GM19324 (cell line): ENCODE measurements at regions not wholly inside any gene's neighbourhood (a gene's known extent, or its start where the extent isn't known, plus 50 kb on each side); places are given as distances from the start of the nearest gene placed in this dataset.
"Not testable (repeated sequence)": the region's sequence is repeated elsewhere in the genome, so short reads cannot be mapped to it uniquely, and the experiment has no call there.

Source experiments
- ATAC-seq: cut with Tn5 transposase; IDR thresholded peaks from one replicate; pipeline ENCODE4 v1.9.1; 2021; ENCODE audit warnings: mild to moderate bottlenecking, moderate library complexity; ENCODE audit not compliant: unreplicated experiment, low FRiP score

- ATAC-seq, result no peak
Observed at GRCh38 chr16:5770118-5770517, 672.5 kb upstream of the EEF2KMT start.

DNA sequence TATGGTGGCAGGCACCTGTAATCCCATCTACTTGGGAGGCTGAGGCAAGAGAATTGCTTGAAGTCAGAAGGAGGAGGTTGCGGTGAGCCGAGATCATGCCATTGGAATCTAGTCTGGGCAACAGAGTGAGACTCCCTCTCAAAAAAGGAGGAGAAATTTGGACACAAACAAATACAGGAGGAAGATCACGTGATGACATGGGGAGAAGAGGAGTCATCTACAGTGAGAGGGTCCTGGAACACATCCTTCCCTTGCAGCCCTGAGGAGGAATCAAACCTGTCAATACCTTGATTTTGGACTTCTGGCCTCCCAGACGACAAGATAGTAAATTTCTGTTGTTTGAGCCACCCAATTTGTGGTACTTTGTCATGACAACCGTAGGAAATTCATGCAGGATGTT lies 671.9 kb upstream of the EEF2KMT start:
- ATAC-seq, result no peak

DNA sequence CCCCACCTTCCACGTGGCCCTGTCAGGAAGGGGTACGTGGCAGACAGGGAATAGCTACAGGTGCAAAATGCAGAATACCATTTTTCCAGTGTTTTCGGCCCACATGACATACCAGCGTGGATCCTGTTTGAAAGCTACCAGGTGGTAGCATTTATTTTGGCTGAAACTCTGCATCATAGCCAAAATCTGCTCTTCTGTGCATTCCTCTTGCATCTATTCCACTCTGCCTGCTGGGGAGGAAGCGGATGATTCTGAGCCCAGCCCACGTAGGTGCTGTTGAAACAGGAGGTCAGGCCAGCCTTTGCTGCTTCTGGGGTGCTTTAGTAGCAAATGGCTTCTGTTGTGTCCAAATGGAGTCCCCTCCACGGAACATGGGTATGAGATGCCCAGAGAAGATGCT lies 670.9 kb upstream of the EEF2KMT start:
- ATAC-seq, result no peak

DNA sequence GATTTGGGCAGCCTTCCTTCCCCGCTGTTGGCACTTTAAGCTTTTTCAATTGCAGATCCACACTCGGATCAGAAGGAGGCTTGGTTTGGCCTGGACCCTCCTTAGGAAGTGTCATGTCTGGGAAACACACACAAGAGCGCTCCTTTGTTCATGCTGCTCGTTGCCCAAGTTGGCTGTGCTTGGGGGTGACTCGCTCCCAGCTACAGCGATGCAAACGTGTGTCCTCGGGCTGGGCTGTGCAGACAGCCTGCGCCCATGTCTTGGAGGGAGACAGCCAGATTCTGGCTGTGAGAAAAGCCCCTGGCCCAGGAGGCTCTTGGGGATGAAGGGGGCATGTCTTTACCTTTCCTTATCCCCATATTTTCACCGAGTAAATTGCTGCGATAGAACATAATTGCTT lies 665.6 kb upstream of the EEF2KMT start:
- no peak for ATAC-seq

DNA sequence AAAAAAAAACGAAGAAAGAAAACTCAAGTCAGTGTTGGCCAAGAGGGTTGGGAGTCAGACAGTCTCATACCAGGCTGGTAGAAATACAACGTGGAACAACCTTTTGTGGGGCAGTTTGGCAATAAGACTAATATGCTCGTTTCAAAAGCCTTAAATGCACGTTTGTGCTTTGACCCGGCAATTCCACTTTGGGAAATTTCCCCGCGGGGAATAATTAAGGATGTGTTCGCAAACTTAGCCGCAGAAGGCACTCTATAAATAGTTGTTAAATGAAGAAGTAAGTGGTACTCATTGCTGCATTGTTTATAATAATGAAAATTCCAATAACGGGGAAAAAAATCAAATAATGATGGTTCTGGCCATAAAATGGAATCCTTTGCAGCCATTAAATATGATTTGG lies 664.8 kb upstream of the EEF2KMT start:
- no peak for ATAC-seq

GRCh38 chr16:5761592-5761991 lies 664.0 kb upstream of the EEF2KMT start:
- no peak for ATAC-seq

DNA sequence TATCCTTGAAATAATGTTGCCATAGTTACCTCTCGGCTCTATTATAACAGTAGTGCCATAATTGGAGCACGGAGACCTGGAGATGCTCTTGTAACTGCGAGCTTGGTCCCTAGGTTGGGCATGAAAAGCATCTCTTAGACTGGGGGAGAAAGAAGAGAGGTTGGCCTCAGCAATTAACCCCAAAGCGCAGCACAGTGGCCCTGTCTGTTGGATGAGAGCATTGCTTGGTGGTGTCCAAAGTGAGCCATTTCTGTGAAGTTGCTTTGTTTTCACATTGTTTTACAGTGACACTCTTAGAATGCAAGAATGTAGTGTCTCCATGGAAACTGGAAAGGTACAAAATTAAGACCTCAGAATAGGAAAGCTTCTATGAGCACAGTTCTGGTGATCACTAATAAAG lies 660.7 kb upstream of the EEF2KMT start:
- ATAC-seq, result no peak

- ATAC-seq, result no peak
Observed at GRCh38 chr16:5756969-5757368, 659.4 kb upstream of the EEF2KMT start.

DNA sequence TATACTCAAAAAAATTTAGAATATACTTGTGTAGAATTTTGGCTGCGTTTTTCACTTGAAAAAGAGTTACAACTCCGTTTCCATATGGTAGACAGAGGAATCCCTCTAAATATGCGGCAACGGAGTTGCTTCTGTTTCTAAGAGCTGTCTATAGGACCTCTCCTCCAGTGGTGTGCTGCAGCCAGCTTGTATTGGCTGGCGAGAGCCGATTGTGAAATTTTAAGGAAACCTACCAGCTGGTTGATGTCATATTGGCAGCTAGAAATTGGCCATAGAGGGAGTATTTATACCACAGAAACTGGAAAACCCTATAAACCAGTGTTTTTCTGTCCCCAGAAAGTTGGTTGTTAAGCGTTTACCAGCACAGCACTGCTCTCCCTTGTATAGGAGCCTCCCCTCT lies 655.8 kb upstream of the EEF2KMT start:
- ATAC-seq, result no peak

- no peak for ATAC-seq
Observed at GRCh38 chr16:5751216-5751615, 653.6 kb upstream of the EEF2KMT start.

- ATAC-seq, result not testable (repeated sequence)
Observed at GRCh38 chr16:5750439-5750838, 652.8 kb upstream of the EEF2KMT start.

DNA sequence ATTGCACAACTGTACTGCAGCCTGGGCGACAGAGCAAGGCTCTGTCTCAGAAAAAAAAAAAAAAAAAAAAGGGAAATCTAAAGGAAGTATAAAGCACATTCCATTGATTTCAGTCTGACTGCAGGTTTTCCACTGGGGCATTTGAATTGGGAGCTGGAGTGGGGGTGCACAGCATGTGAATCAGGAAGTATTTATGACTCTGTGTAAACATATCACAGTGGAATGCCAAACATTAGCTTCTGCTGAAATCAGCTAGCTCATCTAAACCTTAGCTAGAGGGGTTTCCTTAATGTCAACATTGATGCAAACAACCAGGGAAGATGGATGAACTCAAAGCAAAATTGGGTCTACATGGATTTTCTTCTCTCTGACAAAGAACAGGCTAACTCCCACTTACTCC lies 641.0 kb upstream of the EEF2KMT start:
- ATAC-seq, result no peak

DNA sequence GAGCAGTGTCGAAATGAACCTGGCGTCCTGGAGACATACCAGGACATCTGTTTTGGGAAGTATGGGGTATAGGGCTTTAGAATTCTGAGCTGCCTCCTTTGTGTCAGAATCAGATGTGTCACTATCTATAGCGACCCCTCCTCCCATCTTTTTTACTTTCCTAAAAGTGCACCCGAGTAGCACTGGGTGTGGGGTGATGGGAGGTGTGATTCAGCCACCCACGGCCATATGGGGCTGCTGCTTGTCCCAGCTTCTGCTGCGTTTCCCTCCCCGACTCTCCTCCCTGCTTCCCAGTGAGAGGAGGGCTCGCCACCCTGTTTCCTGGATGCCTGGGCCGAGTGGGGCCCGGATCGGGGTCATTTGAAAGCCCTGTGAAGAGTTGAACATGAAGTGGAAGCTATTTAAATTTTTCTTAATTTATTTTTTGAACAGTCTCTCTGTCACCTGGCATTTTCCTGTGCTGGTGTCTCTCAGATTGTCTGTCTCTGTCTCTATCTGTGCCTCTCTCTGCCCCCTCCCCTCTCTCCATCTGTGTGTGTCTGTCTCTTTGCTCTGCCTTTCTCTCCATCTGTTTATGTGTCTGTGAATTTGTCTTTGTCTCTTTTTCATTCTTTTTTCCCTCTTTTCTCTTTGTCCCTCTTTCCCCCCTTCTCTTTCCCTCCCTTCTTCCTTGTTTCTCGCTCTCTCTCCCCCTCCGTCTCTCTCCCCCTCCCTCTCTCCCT lies 638.8 kb upstream of the EEF2KMT start:
- ATAC-seq, result no peak

- ATAC-seq, result no peak
Observed at GRCh38 chr16:5735444-5735843, 637.8 kb upstream of the EEF2KMT start.

DNA sequence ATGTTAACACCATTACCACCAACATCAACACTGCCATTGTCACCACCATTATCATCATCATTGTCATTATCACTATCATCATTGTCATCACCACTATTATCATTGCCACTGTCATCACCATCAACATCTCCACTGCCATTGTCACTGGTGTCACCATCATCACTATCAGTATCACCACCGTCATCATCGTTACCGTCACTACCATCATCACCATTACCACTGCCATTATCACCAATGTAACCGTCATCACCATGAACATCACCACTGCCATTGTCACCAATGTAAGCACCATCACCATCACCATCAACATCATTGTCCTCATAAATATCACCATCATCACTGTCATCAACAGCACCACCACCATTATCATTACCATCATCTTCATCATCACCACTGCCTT lies 633.2 kb upstream of the EEF2KMT start:
- no peak for ATAC-seq

DNA sequence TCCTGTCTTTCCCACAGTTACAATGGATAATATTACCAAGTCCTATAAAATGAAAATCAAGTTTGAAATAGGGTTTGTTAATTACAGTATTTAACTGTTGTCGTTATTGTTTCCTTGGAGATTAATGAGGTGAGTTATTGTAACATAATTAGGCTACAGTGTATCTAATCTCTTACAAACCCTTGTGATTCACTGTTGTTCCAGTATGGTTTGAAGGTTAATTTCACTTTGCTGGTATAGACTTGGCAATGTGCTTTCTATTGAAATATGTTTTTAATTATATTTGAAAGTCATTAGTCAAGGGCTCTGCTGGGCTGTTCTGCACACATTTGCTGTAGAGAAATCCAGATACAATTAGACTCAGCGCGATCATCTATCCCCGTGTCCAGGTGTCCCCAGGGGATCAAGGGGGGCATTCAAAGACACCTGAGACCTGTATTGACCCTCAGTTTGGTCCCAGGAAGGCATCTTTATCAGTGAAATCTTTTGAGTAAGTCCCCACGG lies 624.6 kb upstream of the EEF2KMT start:
- no peak for ATAC-seq

GRCh38 chr16:5715155-5715554 lies 617.6 kb upstream of the EEF2KMT start:
- no peak for ATAC-seq

GRCh38 chr16:5709889-5710288 lies 612.3 kb upstream of the EEF2KMT start:
- ATAC-seq, result no peak

- no peak for ATAC-seq
Observed at GRCh38 chr16:5706211-5706610, 608.6 kb upstream of the EEF2KMT start.

- no peak for ATAC-seq
Observed at GRCh38 chr16:5704271-5704670, 606.7 kb upstream of the EEF2KMT start.

- ATAC-seq, result no peak
Observed at GRCh38 chr16:5693426-5693825, 595.8 kb upstream of the EEF2KMT start.

DNA sequence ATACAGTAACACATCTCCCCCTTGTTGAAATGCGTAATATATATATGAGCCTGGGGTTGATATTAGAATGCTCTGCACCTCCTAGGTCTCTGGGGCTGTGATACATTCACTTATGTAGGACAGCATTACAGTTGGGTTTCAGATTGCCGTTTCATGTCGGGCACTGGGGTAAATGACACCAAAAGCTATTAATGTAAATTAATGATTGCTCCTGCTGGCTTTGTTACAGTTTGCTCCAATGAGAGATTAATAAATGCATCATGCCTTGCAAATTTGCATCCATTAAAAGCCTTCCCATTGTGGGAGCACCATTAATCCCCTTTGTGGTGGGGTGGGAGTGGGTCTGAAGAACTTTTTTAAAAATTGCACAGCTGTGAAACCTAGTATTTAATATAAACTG lies 584.4 kb upstream of the EEF2KMT start:
- no peak for ATAC-seq

DNA sequence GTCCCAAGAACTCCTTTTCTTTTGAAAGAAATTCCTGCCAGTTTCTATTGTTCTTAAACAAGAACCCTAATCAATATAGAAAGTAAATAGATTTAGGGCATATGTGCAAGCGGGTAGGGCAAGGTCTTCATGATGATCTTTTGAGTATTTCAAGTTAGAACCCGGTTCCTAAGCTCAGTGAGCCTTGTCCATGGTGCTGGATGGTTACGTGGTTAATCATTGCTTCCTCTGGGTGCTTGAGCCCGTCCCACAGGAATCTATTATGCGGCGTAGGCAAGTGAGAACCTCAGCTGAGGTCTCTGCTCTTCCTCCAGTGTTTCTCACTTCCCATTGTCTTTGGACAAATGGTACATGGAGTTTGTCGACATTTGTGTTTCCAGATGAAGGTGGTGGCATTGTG lies 580.8 kb upstream of the EEF2KMT start:
- no peak for ATAC-seq
